Body of pancreas (tissue), 4 donors: ENCODE measurements at regions not wholly inside any gene's neighbourhood (a gene's known extent, or its start where the extent isn't known, plus 50 kb on each side); places are given as distances from the start of the nearest gene placed in this dataset.
A peak's percentile ranks its signal among the peaks of the same experiment; 100 is the strongest.

Source experiments
- ATAC-seq: fragments of 150-250 bp; one replicate; pipeline ENCODE4 v1.9.1; 2016
- DNase-seq, 4 donors: peaks; one replicate each; pipeline ENCODE4 v3.0.0-alpha.2; 2019
- H3K27ac ChIP-seq, 4 donors: fragments of 200-600 bp; sonication (generic); 1 replicate in 3 of 4; 2 replicates in 1 of 4; pipeline versions ENCODE4 v1.5.1 to v1.6.1; 2016 to 2019; ENCODE audit warnings: mild to moderate bottlenecking in 1 of 4, mixed read lengths in 1 of 4, moderate library complexity in 1 of 4
- H3K27me3 ChIP-seq, 2 donors: fragments of 200-600 bp; sonication (generic); one replicate each; pipeline ENCODE4 v1.6.0; 2016; ENCODE audit warnings: mild to moderate bottlenecking in 1 of 2
- H3K36me3 ChIP-seq, 2 donors: fragments of 200-600 bp; sonication (generic); replicated peaks in 1 of 2; 2 replicates each; pipeline ENCODE4 v1.5.1; 2016; ENCODE audit warnings: low read depth in 2 of 2; ENCODE audit not compliant: insufficient read depth in 1 of 2
- H3K4me1 ChIP-seq: fragments of 200-600 bp; sonication (generic); one replicate; pipeline ENCODE4 v1.6.0; 2016
- H3K4me3 ChIP-seq, 2 donors: fragments of 200-600 bp; sonication (generic); 1 replicate in 1 of 2; 2 replicates in 1 of 2; pipeline ENCODE4 v1.5.1; 2016 to 2019
- H3K9me3 ChIP-seq, 3 donors: fragments of 200-600 bp; sonication (generic); 1 replicate in 2 of 3; 2 replicates in 1 of 3; pipeline ENCODE4 v1.5.1; 2016
- POLR2A ChIP-seq, 3 donors: fragments of 450-650 bp; IDR thresholded peaks; one replicate each; pipeline ENCODE4 v1.6.1; 2016; ENCODE audit warnings: antibody characterized with exemption in 3 of 3, mild to moderate bottlenecking in 2 of 3
- WGBS, 2 donors: methylation state at CpG; one replicate each; pipeline ENCODE4 v1.1.5; 2017; 5-methylcytosine and 5-hydroxymethylcytosine counted together
- intact Hi-C: fragments of 100-400 bp; cut with DNase I; formaldehyde crosslinking; loops from one replicate; pipeline ENCODE4 v1.15.1; 2023
- TF ChIP-seq, protein P1 (sequence below), 7 experiments: fragments of 450-650 bp in 4 of 7; fragments of 200-600 bp in 3 of 7; sonication (generic) in 3 of 7; IDR thresholded peaks; one replicate each; pipeline ENCODE4 v1.5.1; 2016 to 2019; ENCODE audit warnings: antibody characterized with exemption in 7 of 7

DNA sequence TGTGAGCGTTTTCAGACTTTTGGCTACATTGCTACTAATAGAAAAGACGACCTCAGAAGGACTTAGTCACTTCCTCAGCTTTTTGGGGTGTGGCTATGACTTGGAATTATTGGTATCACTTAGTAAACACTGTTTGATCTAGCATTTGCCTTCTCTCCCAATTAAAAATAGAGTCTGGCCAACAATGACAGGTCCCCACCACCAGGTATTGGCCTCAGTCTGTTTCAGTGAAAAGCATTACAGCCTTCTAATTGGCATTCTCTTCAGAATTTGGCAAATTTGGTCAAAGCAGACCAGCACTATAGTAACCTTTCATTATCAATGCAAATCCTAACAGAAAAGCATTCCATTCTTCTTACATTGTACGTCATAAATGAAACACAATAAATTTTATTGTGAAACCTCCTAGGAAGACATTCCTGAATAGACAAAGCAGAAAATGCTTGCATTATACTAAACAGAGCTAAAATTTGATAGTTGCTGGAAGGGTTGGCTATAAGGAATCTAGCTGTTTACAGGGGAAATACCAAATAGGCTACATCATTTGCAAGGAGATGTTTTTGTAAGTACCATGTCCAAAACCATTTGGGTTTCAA is 613.9 kb downstream of the IRS1 start:
- H3K27me3 ChIP-seq = no peaks in the 10 kb centered on the region
- ATAC-seq (peak; percentile 38), DNase-seq (no peak)
- H3K36me3 ChIP-seq = no peaks in the 10 kb centered on the region
- WGBS, 2 donors = 26 to 31% methylated on average over 3 of the region's 3 CpGs
- H3K27ac ChIP-seq = no peak overlapping the region
- intact Hi-C loops = no loop called here
- H3K4me3 ChIP-seq = no peak overlapping the region
- H3K9me3 ChIP-seq = no peaks in the 10 kb centered on the region
- H3K4me1 ChIP-seq = no peaks in the 10 kb centered on the region
- no peak for TF ChIP-seq POLR2A (IDR thresholded peaks at IDR 0.05)
- TF ChIP-seq, protein P1, sequence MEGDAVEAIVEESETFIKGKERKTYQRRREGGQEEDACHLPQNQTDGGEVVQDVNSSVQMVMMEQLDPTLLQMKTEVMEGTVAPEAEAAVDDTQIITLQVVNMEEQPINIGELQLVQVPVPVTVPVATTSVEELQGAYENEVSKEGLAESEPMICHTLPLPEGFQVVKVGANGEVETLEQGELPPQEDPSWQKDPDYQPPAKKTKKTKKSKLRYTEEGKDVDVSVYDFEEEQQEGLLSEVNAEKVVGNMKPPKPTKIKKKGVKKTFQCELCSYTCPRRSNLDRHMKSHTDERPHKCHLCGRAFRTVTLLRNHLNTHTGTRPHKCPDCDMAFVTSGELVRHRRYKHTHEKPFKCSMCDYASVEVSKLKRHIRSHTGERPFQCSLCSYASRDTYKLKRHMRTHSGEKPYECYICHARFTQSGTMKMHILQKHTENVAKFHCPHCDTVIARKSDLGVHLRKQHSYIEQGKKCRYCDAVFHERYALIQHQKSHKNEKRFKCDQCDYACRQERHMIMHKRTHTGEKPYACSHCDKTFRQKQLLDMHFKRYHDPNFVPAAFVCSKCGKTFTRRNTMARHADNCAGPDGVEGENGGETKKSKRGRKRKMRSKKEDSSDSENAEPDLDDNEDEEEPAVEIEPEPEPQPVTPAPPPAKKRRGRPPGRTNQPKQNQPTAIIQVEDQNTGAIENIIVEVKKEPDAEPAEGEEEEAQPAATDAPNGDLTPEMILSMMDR (IDR thresholded peaks at IDR 0.05) = no peak

DNA sequence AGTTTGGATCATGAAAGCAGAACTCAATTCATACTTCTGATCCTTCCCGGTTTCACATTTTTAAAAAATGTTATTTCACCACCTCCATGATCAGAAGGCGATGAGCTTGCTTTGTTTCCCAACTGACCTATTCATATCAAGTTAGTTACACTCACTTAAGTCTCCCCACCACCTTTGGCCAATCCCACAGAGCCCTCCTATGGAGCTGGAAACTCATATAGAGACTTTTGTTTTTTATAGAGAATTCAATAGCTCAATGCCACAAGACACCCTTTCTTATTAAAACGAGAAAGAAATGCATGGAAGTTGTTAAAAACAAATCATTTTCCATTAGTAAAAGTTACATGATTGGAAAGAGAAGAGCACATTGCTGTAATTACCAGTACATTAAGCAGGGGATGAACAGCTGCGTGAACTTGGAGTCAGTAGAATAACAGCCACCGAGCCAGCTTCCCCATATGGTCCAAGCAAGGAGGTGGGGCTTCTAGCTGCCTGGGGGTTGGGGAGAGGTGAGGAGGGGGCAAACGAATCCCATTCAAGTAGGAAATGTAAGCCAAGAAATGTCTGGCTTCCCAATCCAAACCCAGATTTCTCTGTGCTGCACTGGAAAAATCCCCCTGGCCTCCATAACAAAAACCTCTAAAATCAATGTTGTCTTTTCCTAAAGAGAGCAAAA is 614.5 kb downstream of the IRS1 start:
- no peaks in the 10 kb centered on the region for H3K9me3 ChIP-seq
- DNase-seq (no peak), ATAC-seq (no peak)
- no peaks in the 10 kb centered on the region for H3K27me3 ChIP-seq
- intact Hi-C loops = no loop called here
- no peak overlapping the region for H3K4me3 ChIP-seq
- WGBS, 2 donors = 52 to 60% methylated on average over 6 of the region's 6 CpGs
- no peak overlapping the region for H3K27ac ChIP-seq
- TF ChIP-seq POLR2A (IDR thresholded peaks at IDR 0.05) = no peak
- H3K4me1 ChIP-seq = no peaks in the 10 kb centered on the region
- H3K36me3 ChIP-seq = no peaks in the 10 kb centered on the region

GRCh38 chr2:226184540-226184939 is 615.1 kb downstream of the IRS1 start:
- Histone ChIP-seq H3K4me1 (no peaks in the 10 kb centered on the region), H3K9me3 (no peaks in the 10 kb centered on the region), H3K4me3 (no peak overlapping the region), H3K27ac (no peak overlapping the region), H3K27me3 (no peaks in the 10 kb centered on the region), H3K36me3 (no peaks in the 10 kb centered on the region)
- WGBS, 2 donors = 55 to 66% methylated on average over 2 of the region's 2 CpGs
- TF ChIP-seq, protein P1 (IDR thresholded peaks at IDR 0.05) = no peak
- no peak for TF ChIP-seq POLR2A (IDR thresholded peaks at IDR 0.05)
- DNase-seq (no peak), ATAC-seq (no peak)
- intact Hi-C loops = no loop called here

- intact Hi-C loops = no loop called here
- H3K4me3 ChIP-seq = no peak overlapping the region
- H3K4me1 ChIP-seq = no peaks in the 10 kb centered on the region
- H3K9me3 ChIP-seq = no peaks in the 10 kb centered on the region
- H3K36me3 ChIP-seq = no peaks in the 10 kb centered on the region
- ATAC-seq = no peak
- no peak overlapping the region for H3K27ac ChIP-seq
- TF ChIP-seq POLR2A (IDR thresholded peaks at IDR 0.05) = no peak
- TF ChIP-seq, protein P1 (IDR thresholded peaks at IDR 0.05) = no peak
- 76 to 77% methylated on average over 3 of the region's 3 CpGs for WGBS, 2 donors
- no peaks in the 10 kb centered on the region for H3K27me3 ChIP-seq
- DNase-seq = no peak
Observed at GRCh38 chr2:226183550-226183949, 616.1 kb downstream of the IRS1 start.

- 68 to 71% methylated on average over 2 of the region's 2 CpGs for WGBS, 2 donors
- no peak for ATAC-seq
- no peaks in the 10 kb centered on the region for H3K27me3 ChIP-seq
- DNase-seq = no peak
- no peaks in the 10 kb centered on the region for H3K36me3 ChIP-seq
- intact Hi-C loops = no loop called here
- H3K4me3 ChIP-seq = no peak overlapping the region
- TF ChIP-seq, protein P1 (IDR thresholded peaks at IDR 0.05) = no peak
- TF ChIP-seq POLR2A (IDR thresholded peaks at IDR 0.05) = no peak
- no peaks in the 10 kb centered on the region for H3K4me1 ChIP-seq
- no peak overlapping the region for H3K27ac ChIP-seq
- H3K9me3 ChIP-seq = no peaks in the 10 kb centered on the region
Observed at GRCh38 chr2:226183033-226183432, 616.6 kb downstream of the IRS1 start.
